CD1c-positive myeloid dendritic cell (primary cell): ENCODE measurements at regions not wholly inside any gene's neighbourhood (a gene's known extent, or its start where the extent isn't known, plus 50 kb on each side); places are given as distances from the start of the nearest gene placed in this dataset.
"Not testable (repeated sequence)": the region's sequence is repeated elsewhere in the genome, so short reads cannot be mapped to it uniquely, and the experiment has no call there.

Experiments
- DNase-seq: peaks from one replicate; pipeline ENCODE4 v3.0.0-alpha.2; 2016; ENCODE audit errors: extremely low spot score

DNA sequence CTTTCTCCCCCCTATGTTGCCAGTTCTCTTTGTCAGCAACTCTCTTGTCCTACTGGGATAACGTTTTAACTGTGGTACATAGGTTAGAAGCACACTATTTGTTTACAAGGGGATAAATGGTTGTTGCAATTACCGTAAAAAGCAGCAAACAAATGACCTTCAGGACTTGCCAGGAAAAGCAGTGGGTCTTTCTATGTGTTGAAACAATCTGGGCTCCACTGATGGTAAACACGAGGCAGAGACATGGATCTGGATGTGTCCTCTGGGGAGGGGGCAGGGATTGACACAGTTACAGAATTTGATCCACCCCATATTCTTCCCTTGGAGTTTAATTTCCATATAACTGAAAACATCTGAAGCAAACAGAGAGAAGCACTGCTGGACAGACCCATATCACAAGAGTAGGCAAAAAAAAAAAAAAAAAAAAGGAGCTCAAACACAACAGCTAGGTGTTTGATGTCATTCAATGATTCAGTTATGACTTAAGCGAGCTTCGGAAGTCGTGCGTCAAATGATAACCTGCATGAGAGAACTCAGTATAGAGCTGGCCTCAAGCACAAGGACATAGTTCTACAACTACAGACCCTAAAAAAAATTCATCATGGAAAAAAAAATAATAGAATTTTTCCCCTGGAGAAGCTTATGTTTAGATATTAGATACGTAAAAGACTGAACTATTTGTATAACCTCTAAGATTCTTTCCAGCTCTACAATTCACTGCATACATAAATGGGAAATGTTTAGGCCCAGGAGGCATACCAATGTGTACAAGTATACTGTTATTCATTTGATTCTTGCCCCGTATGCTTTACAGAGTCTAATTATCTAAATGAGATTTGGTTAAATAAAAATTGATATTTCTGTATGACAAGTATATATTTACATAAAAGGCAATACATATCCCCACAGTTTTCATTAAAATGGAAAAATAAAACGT lies 127.7 kb downstream of the ALDH8A1 start:
- DNase-seq = no peak

DNA sequence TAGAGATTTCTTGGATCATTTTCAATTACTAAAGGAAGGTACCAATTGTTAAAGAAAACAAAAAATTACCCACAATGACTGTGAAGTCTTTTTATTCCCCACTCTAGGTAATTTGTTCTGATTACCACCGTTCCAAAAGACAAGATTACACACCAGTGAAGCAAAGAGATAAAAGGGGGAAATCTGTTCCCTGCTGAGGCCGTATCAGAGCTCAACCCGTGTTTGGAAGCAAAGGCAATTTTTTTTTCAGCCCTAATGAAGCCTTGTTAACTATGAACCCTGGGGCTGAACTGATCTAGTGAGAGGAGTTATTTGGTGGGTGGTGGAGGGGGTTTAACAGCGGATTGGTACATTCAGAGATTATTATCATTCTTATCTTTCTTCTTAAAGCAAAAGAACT lies 128.5 kb downstream of the ALDH8A1 start:
- DNase-seq = no peak

DNA sequence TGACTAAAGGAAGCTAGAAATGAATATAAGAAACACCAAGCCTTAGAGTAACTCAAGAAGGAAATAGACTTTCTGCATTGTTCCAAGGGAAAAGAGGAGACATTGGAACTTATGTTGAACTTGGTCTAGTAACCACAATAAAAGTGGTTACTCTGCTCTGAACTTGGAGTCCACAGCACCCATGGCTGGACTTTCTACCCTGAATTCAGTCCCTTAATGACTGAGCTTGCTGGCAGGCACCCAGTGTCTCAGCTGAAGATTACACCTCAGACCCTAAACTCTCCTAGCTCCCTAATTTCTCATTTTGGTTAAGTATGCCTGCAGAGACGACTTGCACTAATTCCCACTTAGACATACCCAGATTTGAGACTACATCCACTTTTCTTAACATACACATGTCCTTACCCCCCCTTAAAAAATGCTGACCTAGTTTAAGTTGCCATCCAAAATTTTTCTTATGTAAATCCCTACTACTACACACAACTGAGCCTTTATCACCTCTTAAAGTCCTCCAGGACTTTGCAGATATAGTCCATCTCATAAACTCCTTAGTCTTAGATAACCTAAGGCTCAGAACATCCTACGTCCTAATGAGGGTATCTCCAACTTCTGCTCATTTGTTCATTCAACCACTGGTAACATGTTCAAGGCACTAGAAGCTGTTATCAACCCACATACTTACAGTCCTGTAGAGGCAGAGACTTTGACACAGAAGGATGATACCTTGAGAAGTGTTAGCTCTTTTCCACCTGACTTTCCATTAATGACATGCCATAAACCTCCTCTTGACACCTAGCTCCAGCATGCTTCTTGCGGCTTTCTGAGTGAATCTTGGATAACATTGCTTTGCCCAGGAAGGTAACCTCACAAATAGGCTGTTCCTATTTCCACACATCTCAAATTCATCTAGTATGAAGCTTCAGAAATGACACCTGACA lies 129.8 kb downstream of the ALDH8A1 start:
- DNase-seq = no peak

DNA sequence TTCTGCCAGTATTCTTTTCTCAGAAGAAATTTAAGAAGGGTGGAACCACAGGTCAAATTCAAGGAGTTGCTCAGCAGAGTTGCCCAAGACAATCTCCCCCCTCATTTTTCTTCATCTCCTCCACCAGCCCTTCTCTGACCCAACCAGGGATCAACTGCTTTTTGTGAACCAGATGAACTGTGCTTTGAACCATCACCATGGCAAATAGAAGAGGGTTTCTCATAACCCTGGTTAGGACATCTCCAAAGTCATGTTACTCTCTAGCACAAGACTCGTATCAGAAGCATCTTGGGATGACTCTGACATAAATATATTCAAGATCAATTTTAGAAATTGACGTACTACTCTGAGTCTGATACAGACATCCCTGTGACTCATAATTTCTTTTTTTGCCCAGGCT lies 130.7 kb downstream of the ALDH8A1 start:
- no peak for DNase-seq

DNA sequence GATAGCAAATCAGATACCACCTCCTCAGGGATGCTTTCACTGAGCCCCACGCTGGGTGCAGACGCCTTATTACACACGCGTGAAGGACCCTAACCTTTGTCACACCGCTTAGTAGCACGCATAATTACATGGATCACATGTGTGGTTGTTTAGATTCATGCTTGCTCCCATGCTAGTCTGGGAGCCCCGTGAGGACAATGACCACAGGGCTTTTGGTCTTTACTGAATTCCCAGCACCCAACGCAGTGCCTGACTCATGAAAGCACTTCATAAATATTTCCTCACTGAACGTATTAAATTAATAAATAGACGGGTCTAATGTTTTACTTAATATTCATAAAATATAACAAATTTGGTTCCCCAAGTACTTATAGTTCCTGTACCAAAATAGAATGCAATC lies 132.5 kb downstream of the ALDH8A1 start:
- no peak for DNase-seq

DNA sequence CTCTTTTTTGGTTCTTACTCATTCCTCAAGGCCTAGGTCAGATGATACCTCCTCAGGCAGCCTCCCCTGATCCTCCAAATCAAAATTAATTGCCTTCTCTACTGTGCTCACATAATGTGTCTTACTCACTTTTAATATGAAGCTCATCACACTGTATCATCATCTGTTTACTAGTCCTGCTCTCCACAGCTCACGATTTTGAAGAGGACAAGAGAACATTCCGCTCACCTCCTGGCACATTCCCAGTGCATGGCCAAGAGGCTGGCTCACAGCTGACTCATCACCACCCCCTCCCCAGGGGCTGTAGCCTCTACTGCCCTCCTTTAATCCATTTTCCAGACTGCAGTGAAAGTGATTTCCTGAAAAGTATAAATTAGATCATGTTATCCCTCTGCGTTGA lies 133.1 kb downstream of the ALDH8A1 start:
- DNase-seq = no peak

DNA sequence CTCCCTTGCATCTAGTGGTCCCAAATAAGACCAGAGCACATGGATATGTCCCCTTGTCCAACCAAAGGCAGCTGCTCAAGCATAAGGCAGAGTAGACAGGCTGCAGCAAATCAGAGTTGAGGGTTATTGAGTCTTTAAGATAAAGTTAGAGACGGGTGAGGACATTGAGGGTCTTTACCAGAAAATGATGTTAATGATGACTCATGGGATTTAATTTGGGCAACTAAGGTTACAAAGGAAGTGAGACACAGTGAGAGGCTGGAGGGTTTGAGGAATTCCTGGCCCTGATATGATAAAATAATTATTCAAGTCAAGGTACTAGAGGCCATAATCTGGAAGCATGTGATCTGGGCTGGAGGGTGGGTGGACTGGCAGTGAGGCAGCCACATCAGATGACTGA lies 133.6 kb downstream of the ALDH8A1 start:
- DNase-seq = no peak

DNA sequence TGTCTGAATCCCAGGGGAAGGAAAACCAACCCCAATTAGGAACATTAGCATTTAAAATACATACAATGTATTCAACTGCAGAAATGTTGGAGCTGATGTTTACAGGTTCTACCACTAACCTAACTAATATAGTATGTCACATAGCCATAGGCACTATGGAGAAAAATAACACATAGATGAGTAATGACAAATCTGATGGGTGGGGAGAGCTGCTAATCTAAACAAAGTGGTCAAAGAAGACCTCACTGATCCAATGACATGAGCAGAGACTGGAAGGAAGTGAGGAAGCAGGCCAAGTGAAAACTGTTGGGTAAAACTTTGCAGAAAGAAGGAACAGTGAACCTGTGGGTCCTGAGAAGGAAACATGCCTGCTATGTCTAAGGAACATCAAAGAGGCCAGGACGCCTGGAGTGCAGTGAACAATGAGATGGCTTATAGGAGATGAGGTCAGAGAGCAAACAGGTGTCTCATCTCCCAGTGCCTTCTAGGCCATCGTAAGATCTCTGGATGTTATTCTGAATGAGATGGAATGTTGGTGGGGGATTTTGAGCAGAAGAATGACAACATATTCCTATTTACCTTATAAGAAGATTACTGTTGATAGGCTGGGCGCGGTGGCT lies 135.7 kb downstream of the ALDH8A1 start:
- DNase-seq = no peak

DNA sequence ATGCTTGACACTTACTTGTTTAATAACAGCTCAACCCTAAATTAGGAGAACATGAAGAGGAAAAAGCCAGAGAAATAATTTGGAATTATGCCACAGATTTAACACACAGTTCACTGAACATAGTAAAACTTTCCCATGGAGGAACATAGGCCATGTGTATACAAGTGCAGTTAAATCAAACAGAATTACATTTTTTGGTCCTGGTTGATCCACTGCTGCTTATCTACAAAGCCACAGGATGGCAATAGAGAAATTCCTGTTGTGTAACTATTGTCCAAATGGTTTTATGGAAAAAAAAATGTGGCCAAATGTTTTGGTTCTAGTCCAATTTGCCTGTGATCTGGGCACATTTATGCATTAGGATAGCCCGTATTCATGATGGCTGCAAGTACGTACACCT lies 136.8 kb downstream of the ALDH8A1 start:
- DNase-seq = no peak

DNA sequence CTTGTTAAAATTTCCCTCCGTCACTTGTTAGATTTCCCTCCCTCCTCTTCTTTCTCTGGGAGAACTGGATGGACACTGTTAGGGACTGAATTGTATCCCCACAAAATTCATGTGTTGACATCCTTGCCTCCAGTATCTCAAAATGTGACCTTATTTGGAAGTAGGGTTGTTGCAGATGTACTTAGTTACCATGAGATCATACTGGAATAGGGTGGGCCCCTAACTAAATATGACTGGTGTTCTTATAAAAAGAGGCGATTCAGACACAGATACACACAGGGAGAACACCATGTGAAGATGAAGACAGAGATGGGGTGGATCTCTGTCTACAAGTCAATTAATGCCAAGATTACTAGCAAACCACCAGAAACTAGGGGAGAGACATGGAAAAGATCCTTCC lies 139.5 kb downstream of the ALDH8A1 start:
- no peak for DNase-seq

DNA sequence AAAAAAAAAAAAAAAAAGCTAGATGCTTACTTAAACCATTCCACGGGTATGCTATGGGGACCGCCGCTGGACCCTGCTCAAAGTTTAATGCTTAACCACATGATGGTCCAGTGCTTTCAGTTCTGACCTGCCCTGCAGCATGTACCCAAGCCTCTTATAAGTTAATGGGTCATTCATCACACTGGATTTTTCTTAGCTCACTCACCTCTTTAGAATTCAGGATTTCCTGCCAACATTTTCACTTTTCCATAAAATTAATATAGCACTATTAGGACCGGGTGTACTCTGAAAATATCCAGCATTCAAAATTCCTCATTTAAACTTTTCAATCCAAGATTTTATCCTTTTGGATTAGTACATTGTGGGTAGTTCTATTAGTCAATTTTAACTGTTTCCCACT lies 140.8 kb downstream of the ALDH8A1 start:
- DNase-seq = no peak

DNA sequence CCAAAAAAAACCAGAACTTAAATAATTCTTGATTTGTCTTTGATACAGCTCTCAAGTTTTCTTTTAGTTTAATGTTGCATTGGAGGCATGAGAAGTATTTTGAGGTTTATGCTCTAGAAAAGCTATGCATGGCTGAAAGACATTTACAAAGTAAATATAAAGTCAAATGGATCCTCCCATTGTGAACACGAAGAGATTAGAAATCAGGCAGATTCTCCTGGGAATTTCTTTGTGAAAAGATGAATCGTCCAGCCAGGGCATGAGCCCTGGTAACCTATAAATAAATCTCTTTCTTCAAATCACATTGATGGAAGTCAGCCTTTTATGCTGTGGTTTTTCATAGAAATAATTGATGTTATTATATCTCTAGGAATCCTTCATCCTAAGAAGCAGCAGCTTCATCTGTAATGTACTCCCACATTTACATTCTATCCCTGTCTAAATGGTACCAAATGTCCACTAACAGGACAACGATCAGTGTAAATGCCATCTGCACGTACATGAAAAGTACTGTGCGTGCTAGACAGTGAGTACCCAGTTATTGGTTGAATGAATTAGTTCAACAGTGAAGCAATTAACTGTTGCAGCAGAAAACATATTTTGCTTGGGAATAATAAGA lies 143.6 kb downstream of the ALDH8A1 start:
- DNase-seq = no peak

DNA sequence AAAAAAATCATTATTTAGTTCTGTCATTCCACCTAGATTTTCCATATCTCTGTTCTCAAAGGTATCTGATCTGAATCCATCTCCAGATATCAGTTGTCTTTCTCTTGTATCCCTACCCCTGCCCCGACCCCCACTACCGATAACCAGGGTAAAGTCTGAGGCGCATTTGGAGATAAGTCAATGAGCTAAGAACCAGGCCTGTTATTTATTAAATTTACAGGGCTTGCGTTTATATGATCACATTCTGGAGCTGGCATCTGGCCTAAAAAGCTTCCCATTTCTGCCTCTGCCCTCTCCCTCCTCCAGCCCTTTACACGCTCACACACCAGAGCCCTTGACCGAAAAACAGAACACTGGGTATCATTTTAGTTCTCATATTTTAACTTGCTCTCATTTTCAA lies 144.7 kb downstream of the ALDH8A1 start:
- DNase-seq = no peak

DNA sequence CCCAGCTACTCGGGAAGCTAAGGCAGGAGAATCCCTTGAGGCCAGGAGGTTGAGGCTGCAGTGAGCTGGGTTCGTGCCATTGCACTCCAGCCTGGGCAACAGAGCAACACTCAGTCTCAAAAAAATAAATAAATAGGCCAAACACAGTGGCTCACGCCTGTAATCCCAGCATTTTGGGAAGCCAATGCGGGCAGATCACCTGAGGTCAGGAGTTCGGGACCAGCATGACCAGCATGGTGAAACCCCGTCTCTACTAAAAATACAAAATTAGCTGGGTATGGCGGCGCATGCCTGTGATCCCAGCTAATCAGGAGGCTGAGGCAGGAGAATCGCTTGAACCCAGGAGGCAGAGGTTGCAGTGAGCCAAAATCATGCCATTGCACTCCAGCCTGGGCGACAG lies 145.6 kb downstream of the ALDH8A1 start:
- DNase-seq = not testable (repeated sequence)

DNA sequence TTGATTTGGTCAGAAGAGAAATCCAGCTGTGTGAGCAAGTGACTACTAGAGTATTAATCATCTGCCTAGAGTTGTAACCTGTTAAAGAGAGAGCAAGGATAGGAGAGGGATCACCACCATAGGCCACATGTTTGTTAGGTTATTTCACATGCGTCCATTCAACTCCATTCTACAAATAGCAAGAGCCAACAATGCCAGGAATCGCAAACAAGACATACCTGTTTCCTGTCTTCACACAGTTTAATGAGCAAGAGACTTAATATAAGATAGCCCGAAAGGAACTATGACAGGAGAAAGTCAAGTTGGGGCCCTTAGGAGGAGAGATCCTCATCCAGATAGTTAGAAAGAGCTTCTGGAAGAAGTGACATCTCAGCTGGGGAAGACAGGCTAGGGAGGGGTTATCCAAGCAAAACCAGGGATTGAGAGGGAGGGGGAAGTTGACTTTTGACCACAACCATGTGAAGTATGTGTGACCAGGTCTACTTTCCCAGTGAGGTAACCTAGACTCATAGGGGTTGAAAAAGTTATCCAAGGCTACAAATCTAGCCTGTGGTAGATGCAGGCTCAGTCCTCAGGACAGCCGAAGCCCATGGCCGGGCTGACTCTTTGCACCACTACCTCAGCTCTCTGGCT lies 147.4 kb downstream of the ALDH8A1 start:
- no peak for DNase-seq

DNA sequence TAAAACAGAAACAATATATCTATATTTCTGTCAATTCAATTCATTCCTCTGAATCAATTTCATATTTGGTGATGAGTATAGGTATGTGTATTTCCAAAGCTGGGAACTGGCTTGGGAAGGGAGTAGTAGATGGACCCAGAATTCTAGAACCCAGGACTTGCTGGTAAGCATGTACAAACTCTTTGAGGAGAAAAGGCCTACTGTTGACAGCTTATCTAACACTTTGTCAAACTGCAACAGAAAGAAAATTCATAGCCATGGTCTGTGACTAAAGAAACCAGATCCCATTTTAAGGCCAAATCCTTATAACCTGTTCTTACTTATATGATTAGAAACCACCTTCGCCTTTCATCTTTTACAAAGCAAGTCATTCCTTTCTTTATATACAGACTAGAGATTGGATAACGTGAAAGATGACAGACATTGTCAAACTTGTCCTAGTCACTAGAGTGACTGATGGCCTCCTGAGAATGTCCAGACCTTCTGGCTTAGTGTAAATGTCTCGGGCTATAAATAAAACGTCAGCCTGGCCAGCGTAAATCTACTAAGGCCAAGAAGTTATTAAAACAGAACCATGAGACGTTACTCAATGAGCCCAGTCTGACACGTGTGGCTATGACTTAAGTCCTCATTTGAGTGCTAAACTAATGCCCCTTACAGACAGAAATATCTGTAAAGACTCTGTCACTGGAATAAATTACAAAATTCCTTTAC lies 152.3 kb downstream of the ALDH8A1 start:
- DNase-seq = no peak

DNA sequence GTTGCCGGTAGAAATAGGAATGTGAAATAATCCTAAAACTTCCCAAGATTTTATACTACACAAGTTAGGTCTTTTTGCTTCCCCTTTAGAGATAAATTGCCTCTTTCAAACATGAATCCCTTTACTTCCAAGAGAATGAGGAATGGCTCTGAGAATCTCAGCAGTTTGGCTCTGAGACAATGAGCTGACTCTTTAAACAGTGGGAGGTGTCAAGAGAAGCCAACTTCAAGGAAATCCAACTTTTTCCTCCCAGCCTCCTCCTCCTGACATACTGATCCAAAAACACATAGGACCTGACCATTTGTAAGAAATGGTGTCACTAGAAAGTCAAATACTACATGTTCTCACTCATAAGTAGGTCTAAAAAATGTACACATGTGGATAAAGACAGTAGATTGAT lies 154.2 kb downstream of the ALDH8A1 start:
- no peak for DNase-seq

DNA sequence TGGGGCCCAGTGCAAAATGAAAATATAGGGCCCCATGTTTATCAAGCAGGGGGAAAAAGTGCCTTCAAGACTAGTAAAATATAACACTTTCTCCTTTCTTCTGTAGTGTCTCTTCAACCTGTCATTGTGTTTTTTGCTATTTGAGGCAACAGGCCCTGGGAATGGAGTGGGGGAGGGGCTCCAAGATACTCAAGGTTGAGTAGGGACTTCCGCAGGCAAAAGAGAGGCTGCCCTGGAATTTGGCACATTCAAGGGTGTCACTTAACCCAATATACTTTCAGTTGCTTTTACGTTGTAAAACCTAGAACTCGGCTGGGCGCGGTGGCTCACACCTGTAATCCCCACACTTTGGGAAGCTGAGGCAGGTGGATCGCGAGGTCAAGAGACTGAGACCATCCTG lies 154.9 kb downstream of the ALDH8A1 start:
- no peak for DNase-seq

DNA sequence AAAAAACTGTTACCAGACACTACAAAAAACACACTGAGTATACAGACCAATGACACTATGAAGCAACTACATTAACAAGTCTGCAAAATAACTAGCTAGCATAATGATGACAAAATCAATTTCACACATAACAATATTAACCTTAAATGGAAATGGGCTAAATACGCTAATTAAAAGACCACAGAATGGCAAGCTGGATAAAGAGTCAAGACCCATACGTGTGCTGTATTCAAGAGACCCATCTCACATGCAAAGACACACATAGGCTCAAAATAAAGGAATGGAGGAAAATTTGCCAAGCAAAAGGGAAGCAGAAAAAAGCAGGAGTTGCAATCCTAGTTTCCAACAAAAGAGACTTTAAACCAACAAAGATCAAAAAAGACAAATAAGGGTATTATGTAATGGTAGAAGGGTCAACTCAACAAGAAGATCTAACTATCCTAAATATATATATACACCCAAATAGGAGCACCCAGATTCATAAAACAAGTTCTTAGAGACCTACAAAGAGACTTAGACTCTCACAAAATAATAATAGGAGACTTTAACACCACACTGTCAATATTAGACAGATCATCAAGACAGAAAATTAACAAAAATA lies 158.6 kb downstream of the ALDH8A1 start:
- not testable (repeated sequence) for DNase-seq

DNA sequence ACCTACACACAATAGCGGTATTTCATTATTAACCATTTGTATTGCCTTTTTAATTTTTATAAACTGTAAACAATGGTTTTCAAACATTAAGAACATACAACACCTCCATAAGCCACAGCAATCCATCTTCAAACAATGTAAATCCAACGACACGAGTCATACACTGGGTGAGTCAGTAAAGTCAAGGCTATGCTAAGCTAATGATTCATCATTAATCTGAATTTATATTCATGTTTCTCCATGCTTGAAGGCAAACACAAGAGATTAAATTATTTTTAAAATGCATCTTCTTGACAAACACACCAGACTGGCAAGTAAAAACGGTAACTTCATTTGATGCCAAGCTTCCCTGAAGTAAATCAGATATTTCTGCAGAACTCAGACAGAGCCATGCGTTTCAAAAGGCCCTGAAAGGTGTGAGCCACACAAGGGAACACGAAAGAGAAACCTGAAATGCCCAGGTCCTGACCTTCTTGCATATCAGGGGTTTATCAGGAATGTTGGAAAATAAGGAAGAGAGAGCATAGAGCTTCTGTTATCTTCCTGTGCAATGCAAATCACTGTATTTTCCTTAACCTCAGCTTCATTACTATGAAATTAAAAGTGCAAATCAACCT lies 162.5 kb downstream of the ALDH8A1 start:
- no peak for DNase-seq
